Right renal cortex interstitium (tissue), 3 donors: ENCODE measurements at regions not wholly inside any gene's neighbourhood (a gene's known extent, or its start where the extent isn't known, plus 50 kb on each side); places are given as distances from the start of the nearest gene placed in this dataset.

Source experiments
- DNase-seq, 3 donors: peaks; one replicate each; pipeline ENCODE4 v3.0.0-alpha.2; 2013; ENCODE audit warnings: low read depth in 3 of 3, low spot score in 2 of 3

GRCh38 chr12:124388038-124388671 is 93.3 kb downstream of the RFLNA start:
- DNase-seq = no peak

GRCh38 chr12:124387528-124387911 is 92.6 kb downstream of the RFLNA start:
- DNase-seq = no peak

DNA sequence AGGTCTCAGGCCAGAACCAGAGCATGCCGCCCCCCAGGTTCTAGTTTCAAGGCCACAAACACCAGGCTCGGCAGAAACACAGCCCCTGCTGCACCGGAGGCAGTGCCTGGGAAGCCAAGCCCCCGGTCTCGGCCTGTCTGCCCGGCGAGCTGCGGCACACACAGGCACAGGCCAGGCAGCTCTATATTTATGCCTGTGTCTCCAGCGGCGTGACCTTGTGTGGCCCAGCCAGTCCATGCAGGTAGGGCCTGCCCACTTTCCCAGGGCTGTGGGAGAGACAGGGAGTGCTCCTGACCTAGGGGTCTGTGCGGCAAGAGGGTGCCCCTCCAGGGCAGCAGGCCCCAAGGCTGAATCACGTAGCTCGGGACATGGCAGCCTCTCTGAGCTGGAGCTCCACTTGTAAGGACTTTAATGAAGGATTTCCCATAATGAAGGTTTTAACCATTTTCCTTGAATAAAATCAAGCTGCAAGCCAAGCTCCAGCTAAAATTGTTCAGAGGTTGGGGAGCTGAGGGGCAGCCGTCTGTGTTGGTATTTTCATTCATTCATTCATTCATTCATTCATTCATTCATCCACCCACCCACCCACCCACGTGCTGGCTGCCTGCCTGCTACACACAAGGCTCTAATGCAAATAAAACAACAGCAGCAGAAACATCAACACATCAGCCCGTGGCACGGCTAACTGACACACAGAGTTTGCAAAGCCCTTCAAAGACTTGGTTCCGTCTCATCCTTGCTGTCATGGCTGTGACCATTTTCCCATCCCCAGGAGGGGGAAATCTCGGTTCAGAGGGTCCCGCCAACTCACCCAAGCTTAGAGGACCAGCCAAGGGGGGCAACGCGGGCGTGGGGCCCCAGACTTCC is 92.0 kb downstream of the RFLNA start:
- DNase-seq = no peak

- no peak for DNase-seq
Observed at GRCh38 chr12:124386059-124386458, 91.2 kb downstream of the RFLNA start.

GRCh38 chr12:124385219-124385969 is 90.5 kb downstream of the RFLNA start:
- no peak for DNase-seq

DNA sequence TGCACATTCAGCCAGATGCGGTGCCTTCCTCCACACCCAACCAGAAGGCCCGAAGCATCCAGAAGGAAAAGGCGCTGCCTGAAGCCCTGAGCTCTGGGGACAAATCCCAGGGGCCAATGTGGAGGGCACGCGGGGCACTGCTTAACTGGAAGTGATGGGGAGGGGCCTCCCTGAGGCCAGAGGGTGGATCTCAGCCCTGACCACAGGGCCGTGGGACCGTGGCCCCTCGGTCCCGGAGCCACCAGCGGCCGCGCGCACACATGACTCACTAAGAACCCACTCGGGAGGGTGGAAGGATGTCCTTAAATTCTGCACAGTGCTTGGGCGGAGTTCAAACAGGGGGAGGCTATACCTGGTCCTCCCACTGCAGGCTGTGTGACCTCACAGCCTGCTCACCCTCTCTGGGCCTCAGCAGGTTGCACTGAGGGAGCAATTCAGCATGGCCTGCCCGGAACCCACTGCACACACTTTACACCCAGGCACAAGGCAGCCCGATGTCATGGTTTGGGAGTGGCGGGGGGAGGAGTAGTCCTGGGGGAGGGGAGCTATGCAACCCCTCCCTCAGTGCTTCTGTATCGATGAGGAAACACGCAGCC is 89.5 kb downstream of the RFLNA start:
- no peak for DNase-seq

DNA sequence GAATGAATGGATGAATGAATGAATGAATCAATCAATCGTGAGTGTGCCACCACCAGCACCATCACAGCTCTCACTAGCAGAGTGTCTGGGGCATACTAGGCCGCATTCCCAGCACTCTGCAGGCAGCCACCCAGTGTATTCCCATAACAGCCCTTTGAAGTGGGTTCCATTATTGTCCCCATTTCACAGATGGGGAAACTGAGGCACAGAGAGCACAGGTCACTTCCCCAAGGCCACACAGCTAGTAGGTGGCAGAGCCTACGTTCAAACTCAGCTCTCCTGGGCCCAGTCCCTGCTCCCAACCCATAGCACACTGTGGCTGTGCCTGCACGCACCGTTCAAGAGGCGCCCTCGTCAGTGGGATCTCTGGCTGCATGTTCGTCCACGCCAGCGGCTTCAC is 88.1 kb downstream of the RFLNA start:
- DNase-seq = no peak

GRCh38 chr12:124381456-124382296 is 86.8 kb downstream of the RFLNA start:
- DNase-seq = no peak

DNA sequence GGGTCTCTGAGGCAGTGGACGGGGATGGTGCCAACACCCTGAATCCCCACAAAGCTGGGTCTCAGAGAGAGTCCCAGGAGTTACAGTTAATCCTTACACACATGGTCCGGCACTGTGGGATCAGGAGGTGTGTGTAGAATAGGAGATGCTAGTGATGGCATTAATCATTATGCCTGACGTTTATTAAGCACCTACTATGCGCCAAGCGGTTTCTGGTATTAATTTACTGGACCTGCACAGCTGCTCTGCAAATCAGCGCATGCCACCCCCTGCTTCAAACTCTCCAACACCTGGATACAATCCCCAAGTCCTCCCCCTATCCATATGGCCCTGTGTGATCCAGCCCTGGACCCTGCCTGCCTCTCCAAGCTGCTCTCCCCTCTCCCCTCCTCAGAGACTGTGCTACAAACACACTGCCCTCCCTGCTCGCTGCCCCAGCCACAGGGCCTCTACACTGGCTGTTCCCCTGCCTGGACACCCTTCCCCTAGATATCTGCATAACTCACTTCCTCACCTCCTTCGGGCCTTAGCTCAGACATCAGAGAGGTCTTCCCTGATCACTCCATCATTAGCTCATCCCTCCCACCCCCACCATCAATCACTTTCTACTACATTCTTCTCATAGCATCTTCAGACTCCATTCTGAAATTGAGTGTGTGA is 86.0 kb downstream of the RFLNA start:
- no peak for DNase-seq

- DNase-seq = no peak
Observed at GRCh38 chr12:124379938-124380754, 85.3 kb downstream of the RFLNA start.

DNA sequence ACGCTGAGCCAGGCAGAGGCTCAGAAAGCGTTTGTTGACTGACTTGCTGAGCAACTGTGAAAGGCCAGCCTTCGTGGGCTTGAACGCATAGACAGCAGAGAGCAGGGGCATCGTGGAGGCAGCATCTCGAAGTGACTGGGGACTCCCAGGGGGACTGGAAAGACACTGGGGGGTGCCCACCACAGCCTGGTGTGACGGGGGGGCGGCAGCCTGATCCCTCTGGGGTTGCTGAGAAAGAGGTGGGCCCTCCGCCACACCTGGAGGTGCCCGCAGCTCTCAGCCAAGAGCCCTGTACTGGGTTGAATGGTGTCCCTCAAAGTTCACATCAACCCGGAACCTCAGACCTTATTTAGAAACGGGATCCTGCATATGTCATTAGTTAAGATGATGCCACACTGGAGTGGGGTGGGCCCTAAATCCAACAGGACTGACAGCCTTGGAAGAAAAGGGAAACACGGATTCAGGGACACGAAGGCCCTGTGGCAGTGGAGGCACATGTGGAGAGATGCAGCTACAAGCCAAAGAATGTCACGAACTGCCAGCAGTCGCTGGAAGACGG is 84.6 kb downstream of the RFLNA start:
- DNase-seq = no peak

DNA sequence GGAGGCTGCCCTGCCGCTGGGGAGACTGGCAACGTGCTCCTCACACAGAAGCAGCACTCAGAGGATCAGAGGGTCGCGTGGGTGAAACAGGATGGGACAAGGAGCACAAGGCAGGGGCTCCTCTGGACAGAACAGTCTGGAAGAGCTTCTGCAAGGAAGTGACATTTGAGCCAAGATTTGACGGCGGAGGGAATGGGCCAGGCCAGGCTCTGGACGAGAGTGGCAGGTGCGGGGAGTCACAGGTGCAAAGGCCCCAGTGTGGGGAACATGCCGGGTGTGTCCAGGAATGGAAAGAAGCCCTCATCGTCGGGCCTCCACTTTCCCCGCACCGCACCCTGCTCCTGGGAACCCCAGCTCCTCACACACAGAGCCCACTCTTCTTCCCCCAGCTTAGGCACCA is 84.0 kb downstream of the RFLNA start:
- no peak for DNase-seq

GRCh38 chr12:124377981-124378509 is 83.2 kb downstream of the RFLNA start:
- DNase-seq = no peak

GRCh38 chr12:124376435-124376834 is 81.5 kb downstream of the RFLNA start:
- no peak for DNase-seq

- DNase-seq = no peak
Observed at GRCh38 chr12:124375789-124376175, 80.9 kb downstream of the RFLNA start.

DNA sequence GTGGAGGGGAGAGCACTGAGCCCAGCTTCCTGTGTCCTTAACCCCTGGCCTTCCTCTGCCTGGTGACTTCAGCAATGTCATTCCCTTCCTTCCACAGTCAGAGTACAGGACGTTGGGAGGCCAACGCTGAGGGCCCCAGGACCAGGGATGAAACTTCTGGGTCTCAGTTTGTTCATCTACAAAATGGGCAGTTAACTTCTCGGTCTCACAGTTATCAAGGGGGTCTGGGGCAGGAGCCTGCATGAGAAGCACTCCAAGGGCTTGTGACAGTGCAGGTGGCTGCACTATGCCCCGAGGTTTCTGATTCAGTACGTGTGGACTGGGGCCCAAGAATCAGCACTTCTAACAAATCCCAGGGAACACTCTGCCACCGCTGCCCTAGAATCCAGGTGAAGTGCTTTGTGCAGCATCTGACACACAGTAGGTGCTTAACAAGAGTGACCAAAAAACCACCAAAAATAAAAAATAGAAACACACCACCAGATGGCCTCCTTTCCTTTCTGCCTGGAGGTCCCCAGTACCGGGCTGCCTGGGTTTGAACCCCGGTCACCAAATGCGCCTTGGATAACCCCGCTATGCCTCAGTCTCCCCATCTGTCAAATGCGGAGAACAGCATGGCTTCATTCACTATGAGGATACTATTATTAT is 80.4 kb downstream of the RFLNA start:
- DNase-seq = no peak

GRCh38 chr12:124374567-124374966 is 79.7 kb downstream of the RFLNA start:
- DNase-seq = no peak

DNA sequence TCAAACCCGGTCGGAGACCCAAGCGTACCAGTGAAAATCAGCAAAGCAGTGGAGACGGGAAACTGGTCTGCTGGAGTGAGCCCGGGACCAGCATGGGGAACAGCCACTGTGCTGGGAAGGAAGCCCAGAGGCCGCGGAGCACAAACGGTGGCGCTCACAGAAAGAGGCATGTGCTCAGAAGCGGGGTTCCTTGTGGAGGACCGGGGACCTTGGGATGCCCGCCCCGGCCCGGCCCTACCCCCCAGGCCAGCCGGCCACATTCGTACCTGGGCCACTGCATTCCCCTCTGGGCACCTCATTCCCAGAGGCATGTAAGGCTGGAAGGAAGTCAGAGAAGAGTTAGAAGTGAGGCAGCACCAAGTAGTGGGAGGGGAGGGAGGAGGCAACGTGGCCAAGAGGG is 79.3 kb downstream of the RFLNA start:
- no peak for DNase-seq
